ENCODE measurements at regions not wholly inside any gene's neighbourhood (a gene's known extent, or its start where the extent isn't known, plus 50 kb on each side); places are given as distances from the start of the nearest gene placed in this dataset.

DNA sequence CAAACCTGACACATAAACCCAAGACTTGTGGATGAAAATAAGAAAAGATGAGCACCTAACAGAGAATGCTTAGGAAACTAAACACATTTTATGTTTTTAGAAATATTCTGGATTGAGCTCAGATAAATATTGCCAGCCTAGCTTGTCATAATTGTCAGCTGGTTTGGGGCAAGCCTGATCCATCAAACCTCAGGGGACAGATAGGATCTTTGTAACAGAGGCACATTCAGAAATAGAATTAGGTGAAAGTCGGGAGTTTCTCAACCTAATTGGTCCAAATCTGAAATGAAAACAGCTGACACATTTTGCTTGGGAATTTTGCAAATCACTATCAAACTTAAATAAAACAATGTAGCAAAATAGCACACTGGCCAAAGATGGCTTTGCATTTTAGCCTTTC, 503.7 kb downstream of the ANXA1 start:
- DNase-seq (ENCODE audit: low spot score), result no peak

DNA sequence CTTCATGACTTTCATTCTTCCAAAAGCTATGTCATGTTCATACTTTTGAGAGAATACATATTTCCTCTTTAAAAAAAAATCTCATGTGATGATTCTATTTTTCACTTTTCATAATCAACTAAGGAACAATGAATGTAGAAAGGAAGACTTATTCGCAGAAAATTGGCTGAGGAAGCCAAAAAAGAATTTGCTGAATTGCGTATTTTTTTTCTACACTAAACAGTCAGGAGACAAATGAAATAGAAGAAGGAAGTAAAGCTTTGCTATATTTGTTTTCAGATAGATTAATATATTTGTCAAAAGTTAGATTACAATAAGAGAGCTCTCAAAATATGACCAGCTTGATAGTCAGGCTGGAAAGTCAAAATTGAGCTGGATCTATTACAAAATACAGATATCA, 504.2 kb downstream of the ANXA1 start:
- DNase-seq (ENCODE audit: low spot score), result no peak

DNA sequence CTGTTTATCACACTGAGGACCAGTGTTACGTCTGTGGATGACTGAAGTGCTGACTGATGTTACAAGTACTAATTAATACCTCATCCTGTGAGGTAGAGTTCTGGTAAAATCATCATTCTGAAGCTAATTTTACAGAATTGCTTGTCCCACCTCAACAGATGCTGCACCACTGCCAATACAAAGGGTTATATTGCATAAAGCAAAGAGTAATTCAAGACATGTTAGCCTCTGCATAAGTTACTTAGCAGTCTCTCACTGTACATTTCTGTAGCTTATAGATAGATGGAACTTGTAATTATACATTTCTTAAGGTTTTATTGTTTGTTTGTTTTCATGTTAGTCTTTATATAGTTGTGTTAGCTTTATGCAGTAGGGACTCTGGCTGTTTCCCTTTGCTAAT, 513.6 kb downstream of the ANXA1 start:
- DNase-seq (ENCODE audit: low spot score), result no peak

DNA sequence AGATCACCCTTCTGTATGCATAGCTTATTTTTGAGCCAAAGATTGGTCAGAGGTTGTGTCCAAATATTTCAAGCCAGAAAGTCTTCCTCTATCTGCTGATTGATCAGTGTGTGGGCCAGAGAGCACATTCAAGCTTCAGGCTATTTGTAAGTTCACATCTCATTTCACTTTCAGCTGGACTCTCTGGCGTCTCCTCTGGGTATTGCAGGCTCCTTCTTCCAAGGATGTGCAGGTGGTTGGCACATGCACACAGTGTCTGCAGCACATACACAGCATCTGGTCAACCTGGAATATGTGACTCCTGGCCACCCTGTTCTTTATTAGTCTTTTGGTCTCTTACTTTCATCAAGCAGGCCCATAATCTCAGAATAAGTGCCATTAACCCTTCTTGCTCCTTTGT, 516.1 kb downstream of the ANXA1 start:
- no peak for DNase-seq (ENCODE audit: low spot score)

DNA sequence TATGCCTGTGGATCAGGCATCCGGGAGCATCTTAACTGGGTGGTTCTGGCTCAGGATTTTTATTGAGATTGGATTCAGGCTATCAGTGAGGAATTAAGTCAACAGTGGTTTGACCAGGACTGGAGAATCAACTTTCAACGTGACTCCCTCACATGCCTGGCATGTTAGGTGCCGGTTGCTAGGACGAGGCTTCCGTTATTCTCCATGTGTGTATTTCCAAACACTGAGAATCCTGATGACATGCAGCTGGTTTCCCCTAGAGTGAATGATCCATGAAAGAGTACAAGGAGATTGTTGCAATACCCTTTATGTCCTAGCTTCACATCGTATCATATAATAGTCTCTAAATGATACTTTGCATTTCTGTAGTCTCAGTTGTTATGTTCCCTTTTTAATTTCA, 529.2 kb downstream of the ANXA1 start:
- no peak for DNase-seq (ENCODE audit: low spot score)

DNA sequence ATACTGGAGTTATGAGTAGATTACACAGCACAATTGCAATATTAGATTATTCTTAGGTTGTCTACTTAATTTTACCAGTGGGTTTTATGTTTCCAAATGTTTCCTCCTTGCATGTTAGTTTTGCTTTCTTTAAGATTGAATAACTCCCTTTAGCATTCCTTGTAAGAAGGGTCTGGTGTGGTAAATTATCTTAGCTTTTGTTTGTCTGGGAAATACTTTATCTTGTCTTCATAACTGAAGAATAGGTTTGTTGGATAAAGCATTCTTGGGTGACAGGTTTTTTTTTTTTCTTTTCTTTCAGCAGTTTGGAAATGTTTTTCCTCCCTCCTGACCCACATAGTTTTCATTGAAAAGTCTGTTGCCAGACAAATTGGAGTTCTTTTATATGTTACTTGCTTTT, 531.1 kb downstream of the ANXA1 start:
- DNase-seq (ENCODE audit: low spot score), result no peak

DNA sequence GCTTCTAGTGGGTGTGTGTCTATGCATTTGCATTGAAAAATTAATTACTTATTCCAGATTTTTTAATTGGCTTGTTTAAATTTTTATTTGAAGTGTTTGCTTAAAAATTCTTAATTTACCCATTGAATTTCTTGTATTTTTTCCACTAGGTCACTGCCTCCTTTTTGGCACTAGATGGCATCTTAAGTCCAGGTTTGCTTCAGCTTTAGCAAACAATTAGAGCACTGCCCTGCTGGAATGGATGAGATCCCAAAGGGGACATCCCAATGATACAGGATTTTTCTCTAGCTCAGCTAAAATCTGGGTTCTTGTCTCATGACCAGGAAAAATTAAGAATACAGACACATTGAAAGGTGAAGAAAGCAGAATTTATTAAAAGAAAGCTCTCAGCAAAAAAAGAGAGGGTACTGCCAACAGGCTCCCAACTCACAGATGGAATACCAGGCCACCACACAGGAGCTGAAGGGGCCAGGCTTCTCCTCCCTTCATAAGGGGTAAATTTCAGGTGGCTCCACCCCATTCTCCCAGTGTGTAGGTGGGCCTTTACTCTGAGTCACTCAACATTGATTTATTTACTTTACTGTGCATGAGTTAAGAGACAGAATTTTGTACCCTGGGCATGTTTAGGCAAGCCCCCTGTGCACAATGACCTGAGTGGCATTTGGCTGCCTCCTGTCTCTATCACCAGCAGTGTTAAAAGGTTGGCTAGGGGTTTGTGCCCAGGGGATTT, 532.4 kb downstream of the ANXA1 start:
- no peak for DNase-seq (ENCODE audit: low spot score)

DNA sequence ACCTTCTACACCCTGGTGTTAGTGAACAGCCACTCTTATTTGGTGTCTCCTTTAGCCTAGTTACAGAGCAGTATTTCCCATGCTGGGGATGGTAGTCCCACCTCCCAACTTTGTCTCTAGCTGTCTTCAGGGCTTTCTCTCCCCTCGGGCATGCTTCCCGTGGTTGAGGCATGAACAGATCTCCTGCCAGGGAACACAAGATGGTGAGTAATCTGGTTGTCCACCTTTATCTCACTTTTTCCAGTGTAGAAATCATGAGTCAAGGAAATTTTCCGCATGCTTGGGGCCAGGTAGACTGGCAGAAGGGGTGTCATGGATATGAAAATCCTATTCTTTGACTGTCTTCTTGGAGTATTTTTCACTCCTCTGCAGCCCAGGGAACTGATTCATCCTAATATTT, 532.9 kb downstream of the ANXA1 start:
- DNase-seq (ENCODE audit: low spot score), result no peak

DNA sequence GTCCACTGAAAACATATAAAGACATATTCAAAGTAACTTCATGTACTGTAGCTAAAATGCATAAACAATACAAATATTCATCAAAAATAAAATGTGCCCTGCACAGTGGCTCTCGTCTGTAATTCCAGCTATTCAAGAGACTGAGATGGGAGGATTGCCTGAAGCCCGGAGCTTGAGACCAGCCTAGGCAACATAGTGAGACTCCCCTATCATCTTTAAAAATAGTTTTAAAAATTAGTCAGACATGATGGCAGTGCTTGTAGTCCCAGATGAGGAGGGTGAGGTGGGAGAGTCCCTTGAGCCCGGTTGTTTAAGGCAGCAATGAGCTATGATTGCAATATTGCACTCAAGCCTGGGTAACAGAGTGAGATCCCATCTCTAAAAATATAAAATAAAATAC, 534.1 kb downstream of the ANXA1 start:
- no peak for DNase-seq (ENCODE audit: low spot score)

DNA sequence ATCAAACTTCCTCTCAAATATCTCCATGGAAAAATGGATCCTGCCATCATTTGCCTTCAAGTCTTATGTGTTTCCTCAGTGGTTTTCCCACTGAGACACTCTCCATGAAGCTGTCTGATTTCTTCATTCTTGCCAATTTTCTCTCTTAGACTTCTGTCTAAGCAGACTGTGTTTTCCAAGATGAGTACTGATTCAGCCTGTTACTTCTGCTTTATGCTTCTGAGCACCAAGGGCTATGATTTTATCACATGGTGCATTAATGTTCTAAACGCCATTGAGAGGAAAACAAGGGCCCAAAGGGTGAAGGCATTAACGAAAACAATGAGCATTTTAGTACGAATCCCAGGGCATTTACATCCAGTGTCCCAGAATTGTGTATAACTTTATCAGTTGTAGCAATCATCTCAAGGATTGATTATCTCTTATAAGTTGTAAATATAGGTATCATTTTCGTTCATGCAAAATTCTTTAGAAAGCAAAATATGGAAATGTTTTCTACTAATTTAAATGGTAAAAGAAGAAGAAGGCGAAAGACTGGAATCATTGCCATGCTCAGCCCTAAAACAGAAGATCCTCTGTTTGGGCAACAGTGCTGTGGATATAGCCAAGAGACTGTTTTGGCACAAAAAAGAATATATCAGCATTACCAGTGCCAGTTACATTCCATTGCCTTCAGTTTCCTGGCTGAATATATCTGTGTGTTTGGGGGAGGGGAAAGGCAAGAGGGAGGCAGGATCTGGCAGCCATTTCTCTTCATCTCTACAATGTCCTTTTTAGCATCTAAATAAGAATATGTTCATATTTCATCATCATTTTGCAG, 537.6 kb downstream of the ANXA1 start:
- DNase-seq (ENCODE audit: low spot score), result no peak

DNA sequence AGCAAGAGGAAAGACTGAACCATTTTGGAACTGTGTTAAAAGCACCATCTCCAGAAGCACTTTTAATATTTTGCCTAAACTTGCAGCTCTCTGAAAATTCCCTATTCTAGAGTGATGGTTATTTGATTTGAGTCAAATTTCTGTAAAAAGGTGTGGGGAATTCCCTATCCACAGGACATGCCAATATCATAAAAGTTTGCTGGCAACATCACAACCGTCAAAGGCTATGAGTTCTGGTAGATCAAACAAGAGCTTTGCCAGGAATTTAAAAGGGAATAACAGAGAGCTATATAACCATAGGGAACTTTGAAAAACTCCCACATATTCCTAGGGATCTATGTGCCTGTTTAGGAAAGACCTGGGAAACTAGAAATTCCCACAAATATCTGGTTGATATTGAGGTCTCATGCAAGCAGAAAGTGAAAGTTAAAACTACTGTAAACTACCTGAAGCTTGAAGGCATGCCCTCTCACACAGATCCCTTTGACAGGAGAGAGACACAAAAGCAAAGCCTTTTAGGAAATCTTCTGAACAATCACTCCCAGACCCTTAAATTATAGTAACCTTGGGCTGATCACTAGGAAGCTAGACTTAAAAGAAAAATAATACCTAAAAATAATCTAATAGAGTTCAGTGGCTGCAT, 549.9 kb downstream of the ANXA1 start:
- DNase-seq (ENCODE audit: low spot score), result no peak

DNA sequence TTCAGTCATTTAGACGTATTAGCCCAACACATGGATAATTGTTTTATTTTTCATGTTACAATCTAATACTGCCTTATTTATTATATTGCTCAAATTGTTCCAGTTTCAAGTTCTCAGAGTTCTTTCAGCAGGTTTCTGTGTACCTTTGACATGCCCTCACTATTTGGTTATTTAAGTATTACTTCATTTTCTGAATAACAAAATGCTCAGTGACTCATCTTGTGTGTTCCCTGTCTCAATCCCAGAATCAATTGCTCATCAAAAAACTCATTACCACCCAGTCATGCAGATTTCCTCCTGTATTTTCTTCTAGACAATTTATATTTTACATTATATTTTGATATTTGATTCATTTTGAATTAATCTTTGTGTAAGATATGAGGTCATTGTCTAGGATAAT, 562.6 kb downstream of the ANXA1 start:
- DNase-seq (ENCODE audit: low spot score), result no peak

DNA sequence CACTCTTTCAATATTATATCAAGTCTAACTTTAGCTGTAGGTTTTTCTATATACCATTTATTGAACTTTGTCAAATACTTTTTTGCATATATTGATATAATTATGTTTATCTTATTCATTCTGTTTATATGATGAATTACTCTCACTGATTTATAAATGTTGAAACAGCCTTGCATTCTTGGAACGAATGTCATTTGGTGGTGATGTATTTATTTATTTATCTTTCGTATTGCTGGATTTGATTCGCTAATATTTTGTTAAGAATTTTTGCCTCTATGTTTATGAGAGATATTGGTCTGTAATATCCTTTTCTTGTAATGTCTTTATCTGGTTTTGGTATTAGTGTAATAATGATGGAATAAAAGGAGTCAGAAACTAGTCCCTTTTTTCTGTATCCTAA, 563.9 kb downstream of the ANXA1 start:
- no peak for DNase-seq (ENCODE audit: low spot score)

DNA sequence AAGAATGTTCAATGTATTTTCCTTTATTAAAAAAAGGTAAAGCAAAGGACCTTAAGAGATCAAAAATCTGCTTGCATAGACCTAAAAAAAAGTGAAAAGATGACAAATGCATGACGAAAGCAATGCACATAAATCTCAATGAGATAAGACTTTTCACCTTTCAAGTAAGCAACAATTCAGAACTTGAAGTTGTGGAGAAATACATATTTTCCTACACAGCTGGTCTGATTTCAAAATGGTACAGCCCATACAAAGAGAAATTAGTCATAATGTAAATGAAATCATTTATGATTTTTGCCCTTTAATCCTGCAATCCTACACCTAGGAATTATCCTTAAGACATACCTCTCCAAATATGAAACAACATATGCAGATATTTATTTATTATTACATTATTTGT, 568.0 kb downstream of the ANXA1 start:
- no peak for DNase-seq (ENCODE audit: low spot score)

DNA sequence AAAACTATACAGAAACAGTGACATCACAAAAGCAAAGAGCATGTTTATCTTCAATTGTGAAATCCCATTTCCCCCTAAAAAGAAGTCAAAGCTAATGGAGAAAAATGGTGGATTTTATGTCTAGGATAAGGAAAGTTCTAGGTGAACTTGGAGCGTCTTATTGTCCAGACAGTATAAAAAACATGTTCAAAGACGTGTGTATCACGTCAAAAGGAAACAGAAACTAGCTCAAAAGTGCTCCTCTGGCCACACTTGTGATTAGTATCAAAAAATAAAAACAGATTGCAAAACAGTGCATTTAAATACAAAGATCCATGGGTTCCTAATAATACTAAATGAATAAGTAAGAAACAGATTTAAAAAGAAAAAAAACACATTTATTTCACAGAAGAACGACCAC, 568.9 kb downstream of the ANXA1 start:
- no peak for DNase-seq (ENCODE audit: low spot score)

DNA sequence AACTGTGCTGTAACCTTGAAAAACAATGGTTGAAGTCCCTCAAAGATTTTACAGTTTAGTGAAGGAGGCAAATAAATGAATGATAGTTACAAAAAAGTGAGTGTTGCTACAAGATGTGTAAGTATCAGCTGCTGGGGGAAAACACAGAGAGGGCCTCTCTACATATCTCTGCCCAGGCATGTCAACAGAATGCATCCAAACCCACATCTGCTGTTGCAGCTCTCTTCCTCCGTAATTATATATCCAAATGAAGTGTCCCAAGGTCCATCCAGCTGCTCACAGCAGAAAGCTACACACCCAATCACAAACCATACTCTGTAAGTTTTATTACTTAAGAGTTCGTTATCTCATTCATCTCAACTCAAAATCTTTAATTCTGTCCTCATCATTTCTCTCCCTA, 584.6 kb downstream of the ANXA1 start:
- no peak for DNase-seq (ENCODE audit: low spot score)

DNA sequence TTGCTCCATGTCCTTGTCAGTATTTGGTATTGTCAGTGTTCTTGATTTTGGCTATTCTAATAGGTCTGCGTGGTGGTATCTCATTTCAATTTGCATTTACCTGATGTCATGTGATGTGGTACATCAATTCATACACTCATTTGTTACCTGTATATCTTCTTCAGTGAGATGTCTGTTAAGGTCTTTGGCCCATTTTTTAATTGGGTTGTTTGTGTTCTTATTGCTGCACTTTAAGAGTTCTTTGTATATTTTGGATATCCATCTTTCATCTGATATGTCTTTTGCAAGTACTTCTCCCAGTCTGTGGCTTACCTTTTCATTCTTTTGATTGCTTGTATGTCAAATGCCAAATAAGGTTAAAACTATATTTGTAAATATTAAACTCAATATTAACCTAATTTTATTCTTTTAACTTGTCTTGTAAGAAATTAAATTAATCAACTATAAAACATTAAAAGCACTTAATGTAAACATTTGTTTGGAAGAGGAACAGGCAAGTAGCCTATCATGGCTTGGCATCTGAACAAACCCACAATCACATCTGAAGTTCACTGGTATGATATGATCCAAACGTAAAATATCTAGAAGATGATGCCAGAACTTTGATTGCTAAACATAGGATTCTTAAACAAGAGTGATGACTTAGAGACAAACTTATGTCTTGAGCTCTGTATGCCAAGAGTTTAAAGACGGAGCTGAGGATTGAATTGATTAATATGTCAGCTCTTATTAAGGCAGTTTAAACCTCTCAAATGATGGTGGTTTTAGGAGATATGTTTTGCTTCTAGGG, 587.3 kb downstream of the ANXA1 start:
- DNase-seq (ENCODE audit: low spot score), result no peak

DNA sequence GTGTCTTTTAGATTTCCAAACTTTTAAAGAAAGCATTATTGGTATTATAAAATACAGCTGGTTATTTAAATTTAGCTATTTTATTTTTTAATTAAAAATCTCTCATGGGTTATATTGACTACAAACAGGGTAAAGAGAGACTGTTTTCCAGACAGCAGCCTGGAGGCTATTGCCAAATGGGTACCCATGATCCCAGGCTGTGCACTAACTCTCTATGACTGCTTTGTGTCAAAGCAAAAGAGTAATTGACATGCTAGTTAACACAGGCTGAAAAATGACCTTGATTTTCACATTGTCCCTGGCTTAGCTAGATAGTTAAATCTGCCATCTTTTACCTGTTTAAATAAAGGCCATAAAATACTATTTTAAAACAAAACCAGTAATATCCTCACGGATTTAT, 589.7 kb downstream of the ANXA1 start:
- no peak for DNase-seq (ENCODE audit: low spot score)

DNA sequence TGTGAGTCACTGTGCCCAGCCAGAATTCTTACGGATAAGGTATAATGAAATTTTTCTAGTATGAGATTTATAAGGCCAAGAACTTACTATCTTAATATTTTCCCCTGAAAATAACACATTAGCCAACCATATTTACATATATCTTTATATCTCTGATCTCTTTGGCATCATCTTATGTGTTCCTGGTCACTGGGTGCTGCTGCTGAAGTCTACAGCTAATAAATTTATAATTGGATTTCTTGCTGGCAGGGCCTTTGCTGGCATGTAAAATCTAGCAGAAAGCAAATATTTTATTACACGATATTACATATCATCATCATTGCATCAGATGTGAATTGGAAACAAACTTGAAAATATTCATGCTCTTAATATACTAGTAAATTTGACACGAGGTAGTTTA, 590.7 kb downstream of the ANXA1 start:
- no peak for DNase-seq (ENCODE audit: low spot score)

DNA sequence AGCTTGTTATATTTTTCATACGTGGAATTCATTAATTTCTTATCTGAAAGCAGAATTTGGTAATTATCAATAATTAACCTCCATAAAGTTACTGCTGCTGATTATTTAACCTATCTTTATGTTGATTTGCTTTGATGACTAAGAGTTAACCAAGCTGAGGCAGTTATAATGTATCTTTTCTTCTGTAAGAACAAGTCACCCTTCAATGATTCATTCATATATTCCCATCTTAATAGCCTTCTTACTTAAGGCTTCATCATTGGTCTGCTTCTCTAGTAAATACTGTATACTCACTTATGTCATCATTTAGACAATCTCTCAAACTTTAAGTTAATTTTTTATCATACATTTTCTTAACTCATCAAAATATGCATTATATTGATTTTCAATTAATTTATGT, 592.2 kb downstream of the ANXA1 start:
- DNase-seq (ENCODE audit: low spot score), result no peak

DNA sequence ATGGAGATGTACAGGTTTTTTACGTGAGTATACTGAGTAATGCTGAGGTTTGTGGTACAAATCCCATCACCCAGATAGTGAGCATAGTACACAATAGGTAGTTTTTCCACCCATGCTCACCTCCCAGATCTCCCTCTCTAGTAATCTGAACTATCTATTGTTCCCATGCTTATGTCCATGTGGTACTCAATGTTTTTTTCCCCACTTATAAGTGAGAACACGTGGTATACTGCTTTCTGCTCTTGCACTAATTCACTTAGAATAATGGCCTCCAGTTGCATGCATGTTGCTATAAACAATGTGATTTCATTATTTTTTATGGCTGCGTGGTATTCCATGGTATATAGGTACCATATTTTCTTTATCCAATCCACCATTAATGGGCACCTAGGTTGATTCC, 593.9 kb downstream of the ANXA1 start:
- no peak for DNase-seq (ENCODE audit: low spot score)

DNA sequence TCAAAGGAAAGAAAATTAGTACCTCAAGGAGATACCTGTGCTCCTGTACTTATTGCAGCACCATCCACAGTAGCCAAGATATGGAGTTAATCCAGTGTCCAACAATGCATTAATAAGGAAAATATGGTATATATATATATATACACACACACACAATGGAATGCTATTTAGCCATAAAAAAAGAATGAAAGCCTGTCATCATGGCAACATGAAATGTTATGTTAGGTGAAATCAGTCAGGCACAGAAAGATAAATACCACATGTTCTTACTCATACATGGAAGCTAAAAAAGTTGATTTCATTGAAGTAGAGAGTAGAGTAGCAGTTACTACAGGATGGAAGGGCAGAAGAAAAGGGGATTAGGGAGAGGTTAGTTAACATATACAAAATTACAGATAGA, 601.5 kb downstream of the ANXA1 start:
- DNase-seq (ENCODE audit: low spot score), result no peak

DNA sequence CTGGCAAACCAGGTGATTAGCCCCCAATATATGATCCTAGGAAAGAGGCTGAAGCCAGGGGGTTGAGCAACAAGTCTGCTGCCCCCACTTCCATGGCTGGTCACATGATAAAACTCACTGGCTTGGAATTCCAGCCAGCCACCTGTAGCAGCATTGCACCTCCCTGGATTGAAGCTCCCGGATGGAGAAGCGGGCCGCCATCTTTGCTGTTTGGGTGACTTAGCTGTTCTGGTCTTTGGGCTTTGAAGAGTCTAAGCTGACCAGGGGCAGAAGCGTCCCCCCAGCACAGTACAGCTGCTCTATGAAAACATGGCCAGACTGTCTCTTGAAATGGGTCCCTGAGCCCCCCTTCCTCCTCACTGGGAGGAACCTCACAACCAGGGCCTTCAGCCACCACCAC, 610.2 kb downstream of the ANXA1 start:
- no peak for DNase-seq (ENCODE audit: low spot score)

All from activated CD4-positive, alpha-beta T cell treated with anti-CD3 and anti-CD28 coated beads, Interleukin-2, Interleukin-4, amounts not matched to agents 100 ng/mL and 50 ng/mL, durations not matched to agents 16 hours and 8 hours (primary cell).